Activated T-cell treated with anti-CD3 and anti-CD28 coated beads, Interleukin-2, amount 50 U/mL, for 48 hours (primary cell): ENCODE measurements at regions not wholly inside any gene's neighbourhood (a gene's known extent, or its start where the extent isn't known, plus 50 kb on each side); places are given as distances from the start of the nearest gene placed in this dataset.

Experiments used
- DNase-seq, 2 experiments: peaks; one replicate each; pipeline ENCODE4 v3.0.0-alpha.2; 2020

DNA sequence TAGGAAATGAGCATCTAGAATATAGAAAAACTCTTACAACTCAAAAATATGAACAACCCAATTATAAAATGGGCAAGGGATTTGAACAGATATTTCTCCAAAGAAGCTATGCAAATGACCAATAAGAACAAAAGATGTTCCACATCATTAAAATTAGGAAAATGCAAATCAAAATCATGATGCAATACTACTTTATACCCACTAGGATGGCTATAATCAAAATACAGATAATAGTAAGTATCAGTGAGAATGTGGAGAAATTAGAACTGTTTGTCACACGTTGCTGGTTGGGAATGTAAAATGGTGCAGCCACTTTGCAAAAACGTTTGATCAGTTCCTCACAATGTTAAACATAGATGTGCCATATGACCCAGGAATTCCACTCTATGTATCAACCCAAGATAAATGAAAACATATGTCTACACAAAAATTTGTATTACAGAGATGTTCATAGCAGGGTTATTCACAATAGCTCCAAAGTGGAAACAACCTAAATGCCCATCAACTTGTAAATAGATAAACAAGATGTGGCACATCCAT lies 558.4 kb downstream of the SLC4A3 start:
- DNase-seq: no peak

DNA sequence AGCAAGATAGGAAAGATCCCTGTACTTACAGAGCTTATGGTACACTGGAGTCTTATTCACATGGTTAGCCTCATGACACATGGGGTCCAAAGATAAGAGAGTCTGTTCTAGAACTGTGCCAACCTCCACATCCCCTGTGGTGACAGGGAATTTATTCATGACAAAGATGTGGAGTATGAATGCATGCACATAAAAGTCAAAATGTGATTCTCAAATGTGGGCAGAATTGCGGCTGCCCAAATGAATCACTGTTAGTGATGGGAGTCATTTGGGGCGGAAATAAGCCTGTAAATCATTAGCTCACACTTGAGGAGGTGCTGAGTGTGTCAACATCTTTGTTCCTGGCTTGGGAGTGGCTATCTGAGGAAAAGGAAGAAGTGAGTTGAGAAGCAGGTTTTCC lies 560.6 kb downstream of the SLC4A3 start:
- no peak for DNase-seq

DNA sequence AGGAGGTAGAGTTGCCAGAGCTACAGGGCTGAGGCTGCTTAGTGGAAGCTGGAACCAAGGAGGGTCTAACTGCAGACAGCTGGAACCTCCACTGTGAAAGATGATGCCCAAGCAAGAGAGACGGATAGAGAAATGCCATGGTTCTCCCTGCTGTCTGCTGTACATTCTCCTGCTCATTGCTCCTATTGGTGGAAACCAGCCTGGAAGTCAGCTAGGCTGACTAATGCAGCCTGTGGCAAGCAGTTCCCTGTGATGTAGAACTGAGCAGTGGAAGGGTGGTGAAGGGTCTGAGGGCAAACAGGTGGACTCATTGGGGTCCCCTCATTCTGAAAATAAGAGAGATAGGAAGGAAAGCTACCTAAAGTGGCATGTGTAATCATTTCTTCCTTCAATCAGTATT lies 563.6 kb downstream of the SLC4A3 start:
- no peak for DNase-seq

- DNase-seq: no peak
Observed at GRCh38 chr2:220191737-220192136, 564.3 kb downstream of the SLC4A3 start.

- no peak for DNase-seq
Observed at GRCh38 chr2:220192994-220193753, 565.7 kb downstream of the SLC4A3 start.

GRCh38 chr2:220194630-220195584 lies 567.5 kb downstream of the SLC4A3 start:
- DNase-seq: no peak

DNA sequence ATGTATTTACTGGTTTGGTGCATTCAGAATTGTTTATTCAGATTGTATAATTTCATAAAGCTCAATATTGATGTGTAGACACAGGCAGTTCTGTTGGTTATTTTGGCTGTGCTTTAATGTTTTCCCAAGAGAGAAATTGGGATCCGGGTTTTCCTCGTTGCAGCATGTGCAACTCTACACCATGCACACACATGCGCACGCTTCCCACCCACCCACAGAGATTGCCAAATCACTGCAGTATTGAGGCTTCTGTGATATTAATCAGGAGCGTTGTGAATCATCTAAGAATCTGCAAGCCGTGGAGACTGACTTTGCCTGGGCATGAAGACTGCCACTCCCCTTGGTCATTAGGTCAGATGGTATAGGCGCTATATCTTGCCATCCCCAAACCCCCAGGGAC lies 571.5 kb downstream of the SLC4A3 start:
- DNase-seq: no peak

- no peak for DNase-seq
Observed at GRCh38 chr2:220202066-220202465, 574.6 kb downstream of the SLC4A3 start.

DNA sequence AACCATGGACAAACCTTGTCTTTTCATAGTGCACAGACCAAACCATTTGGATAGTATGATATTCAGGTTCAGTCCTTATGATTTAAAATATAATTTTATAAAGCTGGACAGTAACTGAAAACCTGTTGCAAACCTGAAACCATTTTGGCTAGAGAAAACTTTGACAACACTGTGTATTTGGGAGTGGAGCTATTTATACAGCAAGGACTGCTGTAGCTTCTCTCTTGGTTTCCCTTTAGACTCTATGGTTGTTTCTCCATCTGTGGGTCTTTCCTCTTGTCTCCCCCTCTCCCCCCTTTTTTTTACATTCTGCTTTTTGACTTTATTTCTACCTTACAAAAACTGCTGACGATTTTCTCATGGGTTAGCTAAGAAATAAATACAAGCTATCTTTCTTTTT lies 581.7 kb downstream of the SLC4A3 start:
- no peak for DNase-seq

GRCh38 chr2:220209751-220210150 lies 582.3 kb downstream of the SLC4A3 start:
- DNase-seq: no peak

DNA sequence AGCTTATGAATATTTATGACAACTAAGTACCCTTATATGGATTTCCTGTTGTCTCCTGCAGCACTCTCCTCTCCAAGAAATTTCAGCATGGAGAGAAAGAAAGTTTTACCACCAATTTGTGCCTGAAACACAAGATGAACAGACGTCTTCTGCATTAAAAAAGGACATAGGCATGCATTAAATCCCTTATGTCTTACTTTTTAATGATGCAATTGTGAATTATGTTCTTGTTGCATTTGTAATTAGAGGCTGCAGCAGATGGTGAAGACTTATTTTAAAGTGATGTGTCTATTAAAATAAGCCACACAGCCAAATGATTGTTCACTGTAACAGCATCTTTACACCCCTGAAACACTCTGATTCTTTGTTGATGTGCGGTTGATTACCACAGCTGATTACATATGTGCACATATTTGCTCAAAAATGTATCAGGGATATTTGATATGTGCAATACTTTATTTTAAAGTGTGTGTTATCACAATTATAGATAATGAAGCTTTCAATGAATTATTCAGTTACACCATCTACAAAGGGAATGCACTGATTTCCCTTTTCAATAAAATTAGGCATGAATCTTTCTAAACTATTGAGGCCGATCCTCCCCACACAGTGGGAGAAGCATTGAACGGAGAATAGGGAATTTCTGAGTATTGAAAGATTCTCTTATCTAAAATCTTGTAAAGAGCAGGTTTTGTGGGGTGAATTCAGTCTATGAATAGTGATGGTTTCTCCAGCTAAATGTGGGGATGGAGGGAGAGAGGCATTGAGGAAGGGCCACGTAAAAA lies 585.1 kb downstream of the SLC4A3 start:
- DNase-seq: no peak

DNA sequence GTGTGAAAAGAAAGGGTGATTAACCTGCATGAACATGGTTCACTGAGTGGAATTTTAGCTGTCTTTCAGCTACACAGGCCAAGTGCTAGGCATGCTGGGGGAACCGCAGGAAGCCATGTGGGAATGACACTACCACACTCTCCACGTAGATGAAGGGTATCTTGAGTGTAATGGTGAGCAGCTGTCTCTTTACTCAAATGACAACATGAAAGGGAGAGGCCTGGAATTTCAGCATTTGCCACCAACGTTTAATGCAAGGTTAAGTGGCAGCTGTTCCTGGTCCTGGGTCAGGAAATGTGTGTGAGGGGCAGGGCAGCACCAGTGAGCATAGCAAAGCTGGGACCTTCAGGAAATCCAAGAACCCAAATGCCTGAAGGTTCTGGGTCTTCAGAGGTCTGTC lies 588.4 kb downstream of the SLC4A3 start:
- no peak for DNase-seq

DNA sequence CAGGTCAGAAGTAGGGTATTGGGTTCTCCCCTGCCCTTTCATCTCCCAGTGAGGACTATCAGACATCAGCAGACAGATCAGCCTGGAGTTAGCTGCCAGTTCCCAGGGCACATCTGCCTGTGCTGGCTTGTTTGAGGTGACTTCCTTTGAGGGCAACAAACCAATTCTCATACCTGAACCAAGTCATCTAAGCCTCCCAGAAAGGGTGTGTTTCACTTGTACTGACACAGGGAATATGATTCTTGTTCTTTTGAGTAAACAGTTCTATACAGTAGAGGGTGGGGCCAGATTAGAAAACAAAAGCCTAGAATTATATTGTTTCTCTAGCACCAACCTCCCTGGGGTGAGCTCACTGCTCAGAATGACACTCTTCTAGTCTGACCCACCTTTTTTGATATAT lies 591.9 kb downstream of the SLC4A3 start:
- no peak for DNase-seq

DNA sequence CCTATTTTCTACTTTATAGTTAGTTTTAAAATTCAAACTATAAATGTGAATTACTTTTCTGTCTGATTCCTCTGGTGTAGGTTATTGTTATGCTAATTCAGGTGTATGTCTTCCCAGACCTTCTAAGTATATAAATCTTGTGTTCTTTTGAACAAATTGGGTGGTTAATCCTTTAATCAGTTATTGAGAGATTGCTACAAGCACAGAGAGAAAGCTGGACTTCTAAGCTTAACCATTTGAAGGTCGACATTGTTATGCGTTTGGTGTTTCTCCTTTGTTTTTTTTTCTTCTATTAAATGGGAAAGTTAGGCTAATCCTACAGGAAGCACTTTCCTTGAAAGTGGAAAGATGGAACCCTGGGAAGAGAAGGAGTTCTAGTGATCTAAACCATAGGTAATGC lies 592.6 kb downstream of the SLC4A3 start:
- DNase-seq: no peak

DNA sequence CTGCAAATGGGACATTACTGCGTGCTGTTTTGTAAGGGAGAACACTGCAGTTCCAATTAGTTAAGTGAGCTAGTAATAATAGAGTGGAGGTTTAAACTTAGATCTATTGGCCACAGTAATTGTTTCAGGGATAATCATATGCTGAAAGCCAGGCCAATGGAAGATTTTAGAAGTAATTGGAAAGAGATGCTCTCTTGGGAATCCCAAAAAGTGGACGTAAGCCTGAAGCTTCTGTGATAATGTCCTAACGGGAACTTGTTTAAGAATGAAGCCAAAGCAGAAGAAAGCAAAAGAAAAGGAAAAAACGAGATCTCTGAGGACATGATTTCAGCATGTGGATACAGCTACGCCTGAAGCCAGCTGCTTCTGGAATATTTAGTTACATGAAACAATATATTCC lies 594.6 kb downstream of the SLC4A3 start:
- DNase-seq: no peak

- no peak for DNase-seq
Observed at GRCh38 chr2:220224691-220225543, 597.5 kb downstream of the SLC4A3 start.

- DNase-seq: no peak
Observed at GRCh38 chr2:220226076-220226475, 598.6 kb downstream of the SLC4A3 start.

GRCh38 chr2:220226546-220226945 lies 599.1 kb downstream of the SLC4A3 start:
- DNase-seq: no peak

GRCh38 chr2:220227266-220227920 lies 600.0 kb downstream of the SLC4A3 start:
- no peak for DNase-seq

GRCh38 chr2:220228310-220229006 lies 601.0 kb downstream of the SLC4A3 start:
- no peak for DNase-seq

- DNase-seq: no peak
Observed at GRCh38 chr2:220240641-220241040, 613.2 kb downstream of the SLC4A3 start.
